NCI-H345 treated with DMSO at 0.1 percent for 48 hours (cell line): ENCODE measurements at regions not wholly inside any gene's neighbourhood (a gene's known extent, or its start where the extent isn't known, plus 50 kb on each side); places are given as distances from the start of the nearest gene placed in this dataset.

ENCODE experiments used
- DNase-seq: peaks from one replicate; lab custom pipeline; 2025; ENCODE audit not compliant: unreplicated experiment; lab: John Stamatoyannopoulos, UW

DNA sequence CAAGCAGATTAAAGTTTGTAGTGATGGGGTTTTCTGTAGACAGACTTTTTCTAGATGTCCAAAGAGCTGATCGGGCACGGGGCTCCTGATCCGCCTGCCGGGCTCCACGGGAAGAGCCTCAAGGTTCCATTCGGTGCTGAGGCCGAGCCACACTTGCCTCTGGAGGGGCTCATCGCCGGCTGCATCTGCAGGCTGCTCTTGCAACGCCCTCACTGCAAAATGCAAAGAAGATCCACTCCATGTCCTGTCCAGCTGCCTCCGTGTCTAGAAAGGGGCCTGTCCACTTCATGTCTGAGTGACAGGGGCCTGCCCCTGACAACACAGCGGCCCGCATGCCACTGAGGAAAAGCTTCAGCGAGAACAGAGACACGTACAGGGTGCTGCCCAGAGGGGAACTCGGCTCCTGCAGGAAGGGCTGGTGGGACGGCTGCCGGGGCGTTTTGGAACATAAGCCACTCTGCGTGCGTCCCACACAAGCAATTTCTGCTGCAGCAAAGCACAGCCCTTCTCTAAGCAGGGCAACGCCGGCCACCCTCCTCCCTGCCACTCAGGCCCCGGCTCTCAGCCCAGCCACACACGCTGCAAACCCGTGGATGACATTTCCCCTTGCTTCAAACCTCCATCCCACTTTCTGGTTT is 53.6 kb upstream of the CTDP1 start:
- no peak for DNase-seq

DNA sequence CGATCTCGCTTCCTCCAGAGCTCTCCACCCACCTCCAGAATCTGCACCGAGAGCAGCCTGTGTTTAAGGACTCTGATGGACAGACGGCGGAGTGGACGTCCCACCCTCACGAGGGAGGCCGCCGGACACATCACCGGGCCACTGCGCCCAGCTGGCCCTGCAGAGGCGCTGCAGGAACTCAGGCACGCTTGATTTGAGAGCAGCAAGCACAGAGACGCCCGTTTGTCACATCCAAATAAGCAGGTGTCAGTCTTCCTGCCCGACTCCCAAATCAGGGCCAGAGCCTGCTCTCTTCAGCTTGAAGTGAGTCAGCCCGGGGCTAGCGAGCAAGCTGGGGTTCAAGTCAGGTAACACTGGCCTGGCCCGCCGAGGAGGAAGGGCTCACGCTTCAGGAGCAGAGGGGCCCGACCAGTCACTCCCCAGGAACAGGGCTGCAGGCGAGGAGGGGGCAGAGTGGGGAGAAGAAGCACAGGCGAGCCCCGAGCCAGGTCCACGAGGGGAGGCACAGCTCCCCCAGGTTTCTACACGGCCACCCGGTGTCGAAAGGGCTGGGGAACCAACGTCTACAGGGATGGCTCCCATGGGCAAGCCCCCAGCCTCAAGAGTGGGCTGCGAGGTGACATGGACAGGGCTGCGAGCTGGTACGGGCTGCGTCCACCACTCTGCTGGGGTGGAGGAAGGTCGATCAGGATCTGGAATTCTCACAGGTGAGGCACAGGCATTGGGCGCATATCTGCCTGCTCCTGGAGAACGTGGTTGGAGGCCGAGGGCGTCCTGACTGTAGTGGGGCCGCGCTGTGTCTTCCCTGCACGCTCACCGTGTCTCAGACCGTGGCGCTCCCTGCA is 52.5 kb upstream of the CTDP1 start:
- no peak for DNase-seq

DNA sequence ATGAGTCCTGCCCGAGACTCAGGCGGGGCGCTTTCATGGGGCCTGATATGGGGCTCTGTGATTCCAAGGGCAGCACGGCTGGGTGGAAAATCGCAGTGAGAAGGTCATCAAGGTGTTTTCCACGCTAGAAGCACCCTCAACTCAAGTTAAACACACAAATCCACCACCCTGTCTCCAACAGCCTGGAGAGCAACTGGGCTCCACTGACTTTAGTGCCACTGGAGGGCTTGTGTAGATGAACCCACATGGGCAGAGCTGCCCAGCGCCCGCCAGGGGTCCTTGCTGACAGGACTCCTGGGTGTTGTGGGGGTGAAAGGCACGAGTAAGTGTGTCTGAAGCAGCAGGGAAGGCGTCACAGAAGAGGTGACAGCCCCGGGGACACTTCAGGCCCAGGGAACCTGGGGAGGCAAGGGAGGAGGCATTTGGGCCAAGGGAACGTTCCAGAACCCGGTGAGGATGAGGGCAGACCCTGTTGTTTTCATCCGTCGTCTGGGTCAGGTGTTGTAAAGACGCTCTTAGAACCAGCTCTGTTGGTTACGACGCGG is 51.8 kb upstream of the CTDP1 start:
- DNase-seq, result no peak

GRCh38 chr18:79628416-79629248 is 51.0 kb upstream of the CTDP1 start:
- no peak for DNase-seq

- DNase-seq, result no peak
Observed at GRCh38 chr18:79629249-79629558, 50.4 kb upstream of the CTDP1 start.

GRCh38 chr18:79629606-79630005 is 50.0 kb upstream of the CTDP1 start:
- DNase-seq, result no peak
